ENCODE measurements at regions not wholly inside any gene's neighbourhood (a gene's known extent, or its start where the extent isn't known, plus 50 kb on each side); places are given as distances from the start of the nearest gene placed in this dataset.

DNA sequence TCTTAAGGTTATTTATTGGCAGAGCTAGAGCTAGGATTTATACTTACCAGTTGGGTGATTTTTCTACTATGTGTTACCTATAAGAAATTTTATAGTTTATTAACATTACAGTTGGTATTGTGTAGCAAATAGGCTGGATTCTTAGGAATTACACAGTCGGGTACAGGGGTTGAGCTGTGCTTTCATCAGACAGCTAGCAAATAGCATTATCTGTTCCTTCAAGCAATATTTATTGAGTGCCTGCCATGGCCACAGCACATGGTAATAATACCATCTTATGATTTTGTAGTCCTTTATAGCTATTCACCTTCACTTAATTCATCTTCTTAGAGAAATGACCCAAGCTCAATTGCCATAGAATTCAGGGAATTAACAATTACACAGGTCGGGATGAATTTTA lies 109.4 kb upstream of the PACRGL start:
- Histone ChIP-seq H3K4me2 (no peak overlapping the region), H3F3A (ENCODE audit: low read depth) (no peaks in the 10 kb centered on the region), H3K27ac (no peak overlapping the region), H4K20me1 (ENCODE audit: low read depth) (no peaks in the 10 kb centered on the region), H3K9ac (no peak overlapping the region), H3K4me3 (no peak overlapping the region), H2AFZ (replicated peaks) (no peak overlapping the region), H3K9me3 (ENCODE audit: low read depth) (no peaks in the 10 kb centered on the region), H3K36me3 (no peaks in the 10 kb centered on the region), H3K79me2 (ENCODE audit: low read depth) (no peaks in the 10 kb centered on the region), H3K4me1 (no peaks in the 10 kb centered on the region), H3K27me3 (no peaks in the 10 kb centered on the region)
- Mint-ChIP-seq H3K27ac (no peak overlapping the region), H3K36me3 (peaks cover 16% of the 10 kb centered on the region), H3K9me3 (no peaks in the 10 kb centered on the region), H3K27me3 (ENCODE audit: insufficient read depth, low read depth) (no peaks in the 10 kb centered on the region), H3K4me1 (peaks cover 2% of the 10 kb centered on the region), H3K4me3 (no peak overlapping the region)
- no peak for DNase-seq (ENCODE audit: low spot score)
- TF ChIP-seq, protein P1, sequence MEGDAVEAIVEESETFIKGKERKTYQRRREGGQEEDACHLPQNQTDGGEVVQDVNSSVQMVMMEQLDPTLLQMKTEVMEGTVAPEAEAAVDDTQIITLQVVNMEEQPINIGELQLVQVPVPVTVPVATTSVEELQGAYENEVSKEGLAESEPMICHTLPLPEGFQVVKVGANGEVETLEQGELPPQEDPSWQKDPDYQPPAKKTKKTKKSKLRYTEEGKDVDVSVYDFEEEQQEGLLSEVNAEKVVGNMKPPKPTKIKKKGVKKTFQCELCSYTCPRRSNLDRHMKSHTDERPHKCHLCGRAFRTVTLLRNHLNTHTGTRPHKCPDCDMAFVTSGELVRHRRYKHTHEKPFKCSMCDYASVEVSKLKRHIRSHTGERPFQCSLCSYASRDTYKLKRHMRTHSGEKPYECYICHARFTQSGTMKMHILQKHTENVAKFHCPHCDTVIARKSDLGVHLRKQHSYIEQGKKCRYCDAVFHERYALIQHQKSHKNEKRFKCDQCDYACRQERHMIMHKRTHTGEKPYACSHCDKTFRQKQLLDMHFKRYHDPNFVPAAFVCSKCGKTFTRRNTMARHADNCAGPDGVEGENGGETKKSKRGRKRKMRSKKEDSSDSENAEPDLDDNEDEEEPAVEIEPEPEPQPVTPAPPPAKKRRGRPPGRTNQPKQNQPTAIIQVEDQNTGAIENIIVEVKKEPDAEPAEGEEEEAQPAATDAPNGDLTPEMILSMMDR (IDR thresholded peaks at IDR 0.05), result no peak
- no peak for TF ChIP-seq EZH2phosphoT487 (IDR thresholded peaks at IDR 0.05)
- TF ChIP-seq EZH2 (IDR thresholded peaks at IDR 0.05), result no peak

GRCh38 chr4:20591571-20591970 lies 108.7 kb upstream of the PACRGL start:
- H3K79me2 ChIP-seq (ENCODE audit: low read depth), result no peaks in the 10 kb centered on the region
- H2AFZ ChIP-seq (replicated peaks), result no peak overlapping the region
- H3K4me1 ChIP-seq, result no peaks in the 10 kb centered on the region
- Mint-ChIP-seq H3K9me3 (no peaks in the 10 kb centered on the region), H3K4me1 (peaks cover 2% of the 10 kb centered on the region), H3K4me3 (no peak overlapping the region), H3K36me3 (peaks cover 18% of the 10 kb centered on the region), H3K27ac (no peak overlapping the region), H3K27me3 (ENCODE audit: insufficient read depth, low read depth) (no peaks in the 10 kb centered on the region)
- no peak overlapping the region for H3K4me2 ChIP-seq
- DNase-seq (ENCODE audit: low spot score), result no peak
- H3K27ac ChIP-seq, result no peak overlapping the region
- TF ChIP-seq EZH2 (IDR thresholded peaks at IDR 0.05) (no peak), EZH2phosphoT487 (IDR thresholded peaks at IDR 0.05) (no peak)
- TF ChIP-seq, protein P1 (IDR thresholded peaks at IDR 0.05), result no peak
- no peaks in the 10 kb centered on the region for H3K27me3 ChIP-seq
- H3K36me3 ChIP-seq, result no peaks in the 10 kb centered on the region
- H3K9me3 ChIP-seq (ENCODE audit: low read depth), result no peaks in the 10 kb centered on the region
- no peaks in the 10 kb centered on the region for H4K20me1 ChIP-seq (ENCODE audit: low read depth)
- H3F3A ChIP-seq (ENCODE audit: low read depth), result no peaks in the 10 kb centered on the region
- no peak overlapping the region for H3K9ac ChIP-seq
- no peak overlapping the region for H3K4me3 ChIP-seq

- H3K27ac ChIP-seq, result no peak overlapping the region
- H3K4me1 ChIP-seq, result no peaks in the 10 kb centered on the region
These were observed 108.2 kb upstream of the PACRGL start for GRCh38 chr4:20592013-20592412.

More at GRCh38 chr4:20592013-20592412, 108.2 kb upstream of the PACRGL start:
- Histone ChIP-seq H3K9ac (no peak overlapping the region), H3K4me3 (no peak overlapping the region), H3K36me3 (no peaks in the 10 kb centered on the region), H4K20me1 (ENCODE audit: low read depth) (no peaks in the 10 kb centered on the region), H3K79me2 (ENCODE audit: low read depth) (no peaks in the 10 kb centered on the region), H3F3A (ENCODE audit: low read depth) (no peaks in the 10 kb centered on the region), H2AFZ (replicated peaks) (no peak overlapping the region), H3K27me3 (no peaks in the 10 kb centered on the region), H3K9me3 (ENCODE audit: low read depth) (no peaks in the 10 kb centered on the region), H3K4me2 (no peak overlapping the region)
- TF ChIP-seq EZH2phosphoT487 (IDR thresholded peaks at IDR 0.05), result no peak
- TF ChIP-seq, protein P1 (IDR thresholded peaks at IDR 0.05), result no peak
- TF ChIP-seq EZH2 (IDR thresholded peaks at IDR 0.05), result no peak
- H3K27ac Mint-ChIP-seq, result no peak overlapping the region
- no peak overlapping the region for H3K4me3 Mint-ChIP-seq
- DNase-seq (ENCODE audit: low spot score), result no peak
- H3K36me3 Mint-ChIP-seq, result peaks cover 18% of the 10 kb centered on the region
- peaks cover 2% of the 10 kb centered on the region for H3K4me1 Mint-ChIP-seq
- H3K27me3 Mint-ChIP-seq (ENCODE audit: insufficient read depth, low read depth), result no peaks in the 10 kb centered on the region
- no peaks in the 10 kb centered on the region for H3K9me3 Mint-ChIP-seq
